HG03097 (cell line): ENCODE measurements at regions not wholly inside any gene's neighbourhood (a gene's known extent, or its start where the extent isn't known, plus 50 kb on each side); places are given as distances from the start of the nearest gene placed in this dataset.
"Not testable (repeated sequence)": the region's sequence is repeated elsewhere in the genome, so short reads cannot be mapped to it uniquely, and the experiment has no call there.

Experiments used
- ATAC-seq: cut with Tn5 transposase; IDR thresholded peaks from one replicate; pipeline ENCODE4 v1.9.1; 2021; ENCODE audit not compliant: unreplicated experiment, low FRiP score

DNA sequence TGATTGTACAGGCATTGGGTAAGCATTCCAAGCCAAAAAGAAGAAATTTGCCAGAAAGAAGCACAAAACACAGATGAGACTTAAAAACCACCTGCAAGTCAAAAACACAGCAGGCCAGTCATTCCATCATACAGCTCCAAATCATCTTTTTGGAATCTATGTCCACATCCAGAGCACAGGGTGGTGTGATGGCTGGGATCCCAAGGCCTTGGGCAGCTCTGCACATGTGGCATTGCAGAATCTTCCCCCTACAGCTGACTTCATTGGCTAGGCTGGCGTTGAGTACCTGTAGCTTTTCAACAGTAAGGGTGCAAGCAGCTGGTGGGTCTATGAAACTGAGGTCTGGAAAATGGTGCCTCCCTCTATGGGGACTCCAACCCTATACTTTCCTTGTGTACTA, 236.7 kb downstream of the CWH43 start:
- ATAC-seq = not testable (repeated sequence)

DNA sequence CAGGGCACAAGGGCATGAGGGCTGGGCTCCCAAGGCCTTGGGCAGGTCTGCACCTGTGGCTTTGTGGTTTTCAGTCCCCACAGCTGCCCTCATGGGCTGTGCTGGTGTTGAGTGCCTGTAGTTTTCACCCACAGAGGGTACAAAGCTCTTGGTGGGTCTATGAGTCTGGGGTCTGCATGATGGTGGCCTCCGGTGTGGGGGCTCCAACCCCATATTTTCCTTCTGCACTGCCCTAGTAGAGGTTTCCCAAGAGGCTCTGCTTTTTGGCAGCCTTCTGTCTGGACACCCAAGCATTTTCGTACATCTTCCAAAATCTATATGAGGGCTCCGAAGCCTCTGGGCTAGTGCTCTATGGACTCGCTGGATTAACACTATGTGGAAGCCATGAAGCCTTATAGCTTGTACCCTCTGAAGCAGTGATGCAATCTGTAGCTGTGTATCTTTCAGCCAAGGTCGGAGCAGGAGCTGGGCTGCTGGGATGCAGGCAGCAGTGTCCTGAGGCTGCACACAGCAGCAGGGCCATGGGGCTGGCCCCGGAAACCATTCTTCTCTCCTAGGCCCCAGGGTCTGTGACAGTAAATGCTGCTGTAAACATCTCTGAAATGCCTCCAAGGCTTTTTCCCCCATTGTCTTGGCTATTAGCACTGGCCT, 240.3 kb downstream of the CWH43 start:
- not testable (repeated sequence) for ATAC-seq

DNA sequence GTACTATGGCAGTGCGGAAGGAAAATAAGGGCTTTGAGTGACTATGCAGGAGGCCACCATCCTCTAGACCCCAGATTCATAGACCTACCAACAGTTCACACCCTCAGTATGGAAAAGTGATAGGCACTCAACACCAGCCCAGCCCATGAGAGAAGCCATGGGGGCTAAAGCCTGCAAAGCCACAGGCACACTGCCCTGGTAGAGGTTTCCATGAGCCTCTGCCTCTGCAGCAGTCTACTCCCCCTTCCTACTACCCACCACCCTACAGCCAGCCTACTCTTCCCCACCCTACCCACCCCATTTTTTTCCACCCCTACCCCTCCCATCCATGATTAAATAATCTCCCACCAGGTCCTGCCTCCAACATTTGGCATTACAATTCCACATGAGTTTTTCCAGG, 241.9 kb downstream of the CWH43 start:
- not testable (repeated sequence) for ATAC-seq

DNA sequence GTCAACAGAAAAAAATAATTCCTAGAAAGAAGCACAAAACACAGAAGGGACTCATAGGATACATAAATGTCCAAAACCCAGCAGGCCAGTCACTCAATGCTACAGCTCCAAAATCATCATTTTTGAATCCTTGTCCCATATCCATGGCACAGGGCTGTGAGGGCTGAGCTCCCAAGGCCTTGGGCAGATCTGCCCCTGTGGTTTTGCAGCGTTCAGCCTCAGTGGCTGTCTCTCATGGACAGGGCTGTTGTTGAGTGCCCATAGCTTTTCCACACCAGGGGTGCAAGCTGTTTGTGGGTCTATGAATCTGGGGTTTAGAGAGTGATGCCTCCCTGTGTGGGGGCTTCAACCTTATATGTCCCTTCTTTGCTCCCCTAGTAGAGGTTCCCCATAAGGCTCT, 243.2 kb downstream of the CWH43 start:
- ATAC-seq = not testable (repeated sequence)

DNA sequence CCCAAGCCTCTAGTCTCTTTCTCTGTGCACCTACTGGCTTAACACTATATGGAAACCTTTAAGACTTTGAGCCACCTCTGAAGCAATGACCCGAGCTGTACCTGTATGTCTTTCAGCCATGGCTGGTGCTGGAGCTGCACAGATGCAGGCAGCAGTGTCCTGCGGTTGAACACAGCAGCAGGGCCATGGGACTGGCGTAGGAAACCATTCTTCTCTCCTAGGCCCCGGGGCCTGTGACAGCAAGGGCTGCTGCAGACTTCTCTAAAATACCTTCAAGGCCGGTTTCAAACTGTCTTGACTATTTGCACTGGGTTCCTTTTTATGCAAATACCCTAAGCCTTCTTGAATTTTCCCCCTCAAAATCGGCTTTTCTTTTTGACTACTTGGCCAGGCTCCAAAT, 243.6 kb downstream of the CWH43 start:
- not testable (repeated sequence) for ATAC-seq

DNA sequence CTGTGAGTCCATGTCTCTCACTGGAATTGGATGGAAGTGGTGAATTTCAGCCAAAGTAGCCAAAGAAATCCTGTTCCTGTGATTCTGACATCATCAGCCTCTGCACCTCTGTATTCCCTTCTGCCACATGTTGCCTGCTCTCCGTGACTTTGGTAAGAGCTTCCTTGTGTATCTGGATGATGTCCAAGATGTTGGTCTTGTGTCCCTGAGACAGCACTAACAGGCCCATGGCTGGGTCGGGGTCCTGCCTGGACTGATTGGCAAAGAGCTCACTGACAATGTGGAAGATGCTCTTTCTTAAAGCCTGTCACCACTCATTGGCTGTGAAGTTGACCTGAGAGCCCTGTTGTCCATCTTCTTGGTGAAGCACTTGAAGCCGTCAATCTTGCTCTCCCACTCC, 247.3 kb downstream of the CWH43 start:
- ATAC-seq = not testable (repeated sequence)

DNA sequence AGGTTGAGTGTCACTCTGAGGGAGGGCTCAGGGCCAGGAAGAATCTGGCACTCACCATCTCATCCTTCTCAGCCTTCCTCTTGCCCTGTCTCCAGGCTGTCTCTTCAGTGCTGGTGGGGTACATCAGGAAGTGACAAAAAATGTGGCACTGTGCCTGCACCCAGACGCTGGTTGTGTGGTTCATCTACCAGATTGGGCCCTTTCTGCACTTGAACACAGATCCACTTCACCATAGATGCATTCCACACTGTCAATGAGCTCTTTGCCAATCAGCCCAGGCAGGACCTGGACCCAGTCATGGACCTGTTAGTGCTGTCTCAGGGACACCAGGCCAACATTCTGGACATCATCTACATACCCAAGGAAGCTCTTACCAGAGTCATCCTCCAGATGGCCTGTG, 247.7 kb downstream of the CWH43 start:
- ATAC-seq = not testable (repeated sequence)

DNA sequence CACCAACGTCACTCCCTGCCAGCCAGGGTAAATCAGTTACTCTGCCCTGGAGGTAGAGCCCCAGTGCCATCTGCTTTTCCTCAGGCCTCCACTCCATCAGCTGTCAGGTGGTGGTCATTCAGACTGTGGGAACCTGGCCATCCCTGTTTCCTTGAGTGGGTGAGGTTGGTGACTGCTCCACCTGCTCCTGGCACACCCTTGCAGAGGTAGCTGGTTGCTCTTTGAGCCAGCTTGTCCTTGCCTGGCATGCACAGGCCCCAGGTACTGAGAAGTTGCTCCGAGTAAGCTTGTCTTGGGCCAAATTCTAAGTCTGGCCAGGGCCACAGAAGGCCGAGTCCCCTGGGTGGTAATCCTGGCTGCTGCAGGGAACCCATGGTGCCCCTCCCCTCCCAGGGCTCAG, 248.3 kb downstream of the CWH43 start:
- ATAC-seq = not testable (repeated sequence)

DNA sequence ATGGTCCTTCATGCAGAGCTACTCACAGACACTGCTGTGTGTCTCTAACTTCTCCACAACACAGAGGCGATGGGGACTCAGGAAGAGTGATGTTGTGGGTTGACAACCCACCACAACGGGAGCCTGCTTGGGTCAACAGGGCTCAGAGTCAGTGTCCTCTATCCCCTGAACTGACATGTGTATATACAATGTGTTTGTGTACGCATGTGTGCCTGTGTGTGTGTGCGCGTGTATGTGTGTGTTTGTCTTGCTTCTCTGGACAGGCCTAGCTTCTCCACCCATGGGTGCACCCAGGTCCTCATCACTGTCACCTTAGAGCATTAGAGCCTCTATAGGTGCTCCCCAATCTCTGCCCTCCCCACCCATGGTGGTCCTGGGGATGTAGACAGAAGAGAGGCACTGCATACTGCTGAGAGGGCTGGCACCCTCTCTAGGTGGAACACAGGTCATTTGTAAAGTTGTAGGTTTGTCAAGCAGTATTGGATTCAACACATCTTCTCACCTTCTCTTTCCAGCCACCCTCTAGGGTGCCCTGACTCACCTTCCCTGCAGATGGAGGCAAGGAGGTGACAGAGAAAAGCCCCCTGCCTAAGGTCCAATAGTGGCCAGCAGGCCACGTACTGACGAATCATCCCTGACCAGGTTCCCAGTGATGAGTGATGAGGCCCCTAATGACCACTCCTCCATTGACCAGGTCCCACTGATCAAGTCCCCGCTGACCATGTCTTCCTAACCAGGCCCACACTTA, 249.5 kb downstream of the CWH43 start:
- ATAC-seq = not testable (repeated sequence)

DNA sequence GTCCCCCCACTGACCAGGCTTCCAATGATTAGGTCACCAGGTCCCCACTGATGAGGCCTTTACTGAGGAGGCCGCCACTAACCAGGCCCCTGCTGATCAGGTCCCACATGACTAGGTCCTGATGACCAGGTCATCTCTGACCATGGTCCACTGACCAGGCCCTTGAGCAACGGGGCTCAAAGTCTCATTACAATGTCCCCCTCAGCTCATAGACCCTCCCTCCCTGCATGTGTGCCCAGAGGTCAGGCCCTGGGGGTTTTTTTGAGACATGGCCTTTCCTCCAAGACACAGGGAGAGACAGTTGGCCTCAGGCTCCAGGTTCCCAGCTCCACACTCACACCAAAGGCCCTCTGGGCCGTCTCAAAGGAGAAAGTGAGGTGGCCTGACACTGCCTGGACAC, 250.4 kb downstream of the CWH43 start:
- not testable (repeated sequence) for ATAC-seq

DNA sequence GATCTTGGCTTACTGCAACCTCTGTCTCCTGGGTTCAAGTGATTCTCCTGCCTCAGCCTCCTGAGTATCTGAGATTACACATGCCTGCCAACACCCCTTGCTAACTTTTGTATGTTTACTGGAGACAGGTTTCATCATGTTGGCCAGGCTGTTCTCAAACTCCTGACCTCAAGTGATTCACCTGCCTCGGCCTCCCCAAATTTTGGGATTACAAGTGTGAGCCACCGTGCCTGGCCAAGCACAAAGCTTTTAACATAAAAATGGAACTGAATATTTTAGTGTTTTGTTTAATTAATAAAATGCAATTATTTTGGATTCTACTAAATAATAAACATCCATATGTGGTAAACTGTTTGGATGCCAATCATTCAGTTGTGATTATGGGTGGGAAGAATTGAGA, 255.2 kb downstream of the CWH43 start:
- not testable (repeated sequence) for ATAC-seq

DNA sequence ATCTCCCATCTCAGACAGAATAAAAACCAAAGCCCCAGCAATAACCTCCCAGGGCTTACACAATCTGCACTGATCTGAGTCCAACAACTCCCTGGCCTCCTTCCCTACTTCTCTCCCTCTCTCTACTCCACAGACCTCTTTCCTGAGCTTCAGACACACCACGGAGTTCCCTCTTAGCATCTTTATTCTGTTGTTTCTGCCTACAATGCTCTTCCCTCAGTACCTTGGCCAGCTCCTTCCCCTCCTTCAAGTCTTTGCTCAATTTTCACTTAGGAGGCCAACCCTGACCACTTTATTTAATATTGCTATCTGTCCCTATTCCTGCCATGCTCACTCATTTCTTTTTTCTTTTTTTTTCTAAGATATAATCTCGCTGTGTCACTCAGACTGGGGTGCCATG, 276.7 kb downstream of the CWH43 start:
- ATAC-seq = not testable (repeated sequence)

DNA sequence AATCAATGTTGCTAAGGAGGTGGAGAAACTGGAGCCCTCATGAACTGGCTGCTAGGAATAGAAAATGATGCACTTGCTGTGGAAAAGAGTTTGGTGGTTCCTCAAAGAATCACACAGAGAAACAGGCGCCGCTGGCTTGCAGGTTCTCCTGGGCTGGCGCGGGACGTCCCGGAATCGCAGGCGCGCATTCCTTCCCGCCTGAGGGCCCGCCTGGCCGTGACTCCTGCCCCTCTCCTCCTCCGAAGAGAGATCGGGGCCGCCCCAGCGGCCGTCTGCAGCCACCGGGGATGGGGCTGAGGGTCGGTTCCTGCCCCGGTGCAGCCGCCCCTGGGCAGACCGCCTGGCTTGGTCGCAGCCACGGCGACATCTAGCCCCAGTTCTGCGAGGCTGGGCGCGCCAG, 284.4 kb downstream of the CWH43 start:
- not testable (repeated sequence) for ATAC-seq

DNA sequence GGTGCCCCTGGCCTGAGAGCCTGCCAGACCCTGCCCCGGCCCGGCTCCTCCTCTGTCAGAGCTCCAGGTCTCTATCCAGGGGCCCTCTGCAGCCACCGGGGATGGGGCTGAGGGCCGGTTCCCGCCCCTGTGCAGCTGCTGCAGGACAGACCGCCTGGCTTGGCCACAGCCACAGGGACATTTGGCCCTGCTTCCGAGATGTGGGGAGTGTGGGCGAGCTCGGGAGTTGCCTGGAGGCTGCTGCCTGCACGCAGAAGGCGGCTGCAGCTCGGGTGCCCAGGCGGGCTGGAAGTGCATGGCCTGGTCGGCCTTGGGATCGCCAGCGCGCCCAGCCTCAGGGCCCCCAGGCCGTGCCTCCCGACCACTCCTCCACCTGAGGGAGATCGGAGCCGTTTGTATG, 284.8 kb downstream of the CWH43 start:
- not testable (repeated sequence) for ATAC-seq

DNA sequence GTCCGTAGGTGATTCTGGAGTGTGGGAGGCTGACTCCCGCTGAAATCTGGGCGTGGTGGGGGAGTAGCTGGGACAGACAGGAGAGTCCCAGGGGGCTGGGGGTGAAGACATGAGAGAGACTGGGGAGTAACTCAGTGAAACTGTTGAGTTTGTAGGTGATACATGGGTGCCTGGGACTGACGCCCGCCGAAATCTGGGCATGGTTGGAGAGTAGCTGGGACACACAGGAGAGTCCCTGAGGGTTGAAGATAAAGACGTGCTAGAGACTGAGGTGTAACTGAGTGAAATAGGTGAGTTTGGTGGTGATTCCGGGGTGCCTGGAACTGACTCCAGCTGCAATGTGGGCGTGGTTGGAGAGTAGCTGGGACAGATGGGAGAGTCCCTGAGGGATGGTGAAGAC, 299.8 kb downstream of the CWH43 start:
- not testable (repeated sequence) for ATAC-seq

DNA sequence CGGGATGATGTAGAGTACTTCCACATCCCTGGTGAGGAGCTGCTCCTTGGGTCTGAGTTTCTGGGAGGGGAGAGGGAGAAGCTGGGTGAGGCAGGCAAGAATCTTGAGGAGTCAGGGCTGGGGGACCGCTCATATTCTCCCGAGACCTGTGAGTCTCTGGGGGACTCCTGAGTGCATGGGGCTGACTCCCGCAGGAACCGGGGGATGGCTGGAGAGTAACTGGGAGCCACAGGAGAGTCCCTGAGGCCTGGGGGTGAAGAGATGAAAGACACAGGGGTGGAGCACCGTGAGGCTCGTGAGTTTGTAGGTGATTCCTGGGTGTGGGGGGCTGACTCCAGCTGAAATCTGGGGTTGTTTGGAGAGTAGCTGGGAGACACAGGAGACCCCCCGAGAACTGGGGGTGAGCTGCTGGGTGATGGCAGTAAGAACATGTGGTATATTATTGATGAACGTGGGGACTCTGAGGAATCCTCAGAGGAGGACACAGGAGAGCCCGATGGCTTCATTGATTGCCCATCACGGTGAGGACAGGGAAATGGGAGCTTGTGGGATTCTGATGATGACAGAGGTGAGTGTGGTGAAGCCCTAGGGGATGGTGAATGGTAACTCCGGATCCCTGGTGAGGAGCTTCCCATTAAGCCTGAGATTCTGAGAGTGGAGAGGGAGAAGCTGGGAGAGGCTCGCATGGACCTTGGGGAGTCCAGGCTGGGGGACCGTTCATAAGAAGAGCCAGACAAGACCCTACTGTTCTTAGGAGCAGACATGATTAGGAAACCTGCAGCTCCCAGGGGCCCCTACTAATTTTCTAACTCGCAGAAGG, 301.1 kb downstream of the CWH43 start:
- not testable (repeated sequence) for ATAC-seq

DNA sequence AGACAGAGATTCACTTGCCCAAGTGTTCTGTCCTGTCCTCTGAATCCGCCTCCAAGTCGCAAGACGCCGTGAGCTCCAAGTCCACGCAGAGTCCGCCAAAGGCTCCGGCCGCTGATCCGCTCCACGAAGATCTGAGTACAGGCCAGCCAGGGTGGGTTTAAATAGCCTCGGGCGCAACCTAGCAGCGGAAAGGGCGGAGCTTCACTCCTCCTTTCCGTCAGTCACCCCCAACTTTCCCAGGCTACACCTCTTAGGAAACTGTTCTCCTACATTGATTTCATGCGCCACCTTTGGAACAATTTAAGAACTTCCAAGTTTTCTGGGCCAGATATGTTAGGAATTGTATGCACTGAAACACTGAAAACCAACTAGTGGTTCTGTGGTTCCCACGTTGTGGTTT, 301.8 kb downstream of the CWH43 start:
- not testable (repeated sequence) for ATAC-seq

DNA sequence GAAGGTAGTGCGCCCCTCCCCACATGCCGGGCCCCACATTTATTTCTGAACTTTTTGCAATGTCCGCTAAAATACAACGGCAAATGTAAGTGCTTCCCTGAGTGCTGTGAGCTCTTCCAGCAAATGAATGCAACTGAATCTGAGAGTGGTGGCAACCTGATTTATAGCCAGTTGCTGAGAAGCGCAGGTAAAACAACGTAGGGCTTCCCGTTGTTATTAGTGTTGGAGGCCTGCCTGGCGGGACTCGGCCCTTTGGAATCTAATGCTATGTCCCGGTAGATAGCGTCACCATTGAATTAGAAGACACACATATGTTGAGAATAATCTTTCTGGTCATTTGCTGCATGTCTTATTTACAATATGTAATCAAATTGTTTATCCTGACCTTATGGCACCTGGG, 302.7 kb downstream of the CWH43 start:
- ATAC-seq = not testable (repeated sequence)

DNA sequence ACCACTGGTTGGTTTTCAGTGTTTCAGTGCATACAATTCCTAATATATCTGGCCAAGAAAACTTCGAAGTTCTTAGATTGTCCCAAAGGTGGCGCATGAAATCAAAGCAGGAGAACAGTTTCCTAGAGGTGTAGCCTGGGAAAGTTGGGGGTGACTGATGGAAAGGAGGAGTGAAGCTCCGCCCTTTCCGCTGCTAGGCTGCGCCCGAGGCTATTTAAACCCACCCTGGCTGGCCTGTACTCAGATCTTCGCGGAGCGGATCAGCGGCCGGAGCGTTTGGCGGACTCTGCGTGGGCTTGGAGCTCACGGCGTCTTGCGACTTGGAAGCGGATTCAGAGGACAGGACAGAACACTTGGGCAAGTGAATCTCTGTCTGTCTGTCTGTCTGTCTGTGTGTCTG, 328.7 kb downstream of the CWH43 start:
- not testable (repeated sequence) for ATAC-seq

DNA sequence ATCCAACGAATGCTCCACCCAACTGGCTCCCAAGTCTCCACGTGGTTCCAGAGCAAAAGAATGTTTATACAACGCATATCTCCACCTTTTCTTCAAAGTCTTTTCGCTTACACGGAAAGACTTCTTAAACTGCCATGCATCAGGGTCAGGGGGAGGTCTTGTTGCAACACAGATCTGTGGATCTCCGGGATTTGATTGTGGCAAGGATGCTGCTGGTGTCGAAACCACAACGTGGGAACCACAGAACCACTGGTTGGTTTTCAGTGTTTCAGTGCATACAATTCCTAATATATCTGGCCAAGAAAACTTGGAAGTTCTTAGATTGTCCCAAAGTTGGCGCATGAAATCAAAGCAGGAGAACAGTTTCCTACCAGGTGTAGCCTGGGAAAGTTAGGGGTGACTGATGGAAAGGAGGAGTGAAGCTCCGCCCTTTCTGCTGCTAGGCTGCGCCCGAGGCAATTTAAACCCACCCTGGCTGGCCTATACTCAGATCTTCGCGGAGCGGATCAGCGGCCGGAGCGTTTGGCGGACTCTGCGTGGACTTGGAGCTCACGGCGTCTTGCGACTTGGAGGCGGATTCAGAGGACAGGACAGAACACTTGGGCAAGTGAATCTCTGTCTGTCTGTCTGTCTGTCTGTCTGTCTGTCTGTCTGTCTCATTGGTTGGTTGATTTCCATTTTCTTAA, 334.8 kb downstream of the CWH43 start:
- not testable (repeated sequence) for ATAC-seq
